ENCODE measurements at regions not wholly inside any gene's neighbourhood (a gene's known extent, or its start where the extent isn't known, plus 50 kb on each side); places are given as distances from the start of the nearest gene placed in this dataset.
"Not testable (repeated sequence)": the region's sequence is repeated elsewhere in the genome, so short reads cannot be mapped to it uniquely, and the experiment has no call there.

- H3K9me3 Mint-ChIP-seq (ENCODE audit: unreplicated experiment): no peaks in the 10 kb centered on the region
- no peak for DNase-seq
- CTCF ChIA-PET: no interaction called here
- H3K27ac Mint-ChIP-seq (ENCODE audit: unreplicated experiment): no peak overlapping the region
- Histone ChIP-seq H3K4me3 (ENCODE audit: low read depth, low read length) (no peak overlapping the region), H3K27me3 (replicated peaks; ENCODE audit: control insufficient read depth, insufficient read depth, low read length) (no peaks in the 10 kb centered on the region), H3K36me3 (ENCODE audit: control insufficient read depth, insufficient read depth, low read length) (no peaks in the 10 kb centered on the region), H3K9me3 (no peaks in the 10 kb centered on the region), H3K4me1 (no peaks in the 10 kb centered on the region)
- intact Hi-C loops (cut with micrococcal nuclease; ENCODE audit: unreplicated experiment): no loop called here
- no peaks in the 10 kb centered on the region for H3K36me3 Mint-ChIP-seq (ENCODE audit: insufficient read depth, unreplicated experiment)
- H3K4me1 Mint-ChIP-seq (ENCODE audit: low read depth, unreplicated experiment): no peaks in the 10 kb centered on the region
- H3K27me3 Mint-ChIP-seq (ENCODE audit: insufficient read depth, unreplicated experiment): no peaks in the 10 kb centered on the region
- no TSS peak for BruUV-seq (replicated peaks)
- H3K4me3 Mint-ChIP-seq (ENCODE audit: unreplicated experiment): no peak overlapping the region
- TF ChIP-seq CTCF (IDR thresholded peaks at IDR 0.05; ENCODE audit: insufficient read depth in 1 of 2, low read depth in 1 of 2, low read length in 1 of 2, severe bottlenecking in 1 of 2, unreplicated experiment in 1 of 2): no peak
- POLR2A ChIA-PET: no interaction called here
These were observed 61.9 kb downstream of the CRP start for GRCh38 chr1:159652506-159652905.

- TF ChIP-seq CTCF (IDR thresholded peaks at IDR 0.05; ENCODE audit: insufficient read depth in 1 of 2, low read depth in 1 of 2, low read length in 1 of 2, severe bottlenecking in 1 of 2, unreplicated experiment in 1 of 2): no peak
- H3K9me3 ChIP-seq: no peaks in the 10 kb centered on the region
- H3K36me3 ChIP-seq (ENCODE audit: control insufficient read depth, insufficient read depth, low read length): no peaks in the 10 kb centered on the region
- no peak overlapping the region for H3K4me3 ChIP-seq (ENCODE audit: low read depth, low read length)
- Mint-ChIP-seq H3K4me1 (ENCODE audit: low read depth, unreplicated experiment) (no peaks in the 10 kb centered on the region), H3K27me3 (ENCODE audit: insufficient read depth, unreplicated experiment) (no peaks in the 10 kb centered on the region), H3K4me3 (ENCODE audit: unreplicated experiment) (no peak overlapping the region), H3K27ac (ENCODE audit: unreplicated experiment) (no peak overlapping the region), H3K9me3 (ENCODE audit: unreplicated experiment) (no peaks in the 10 kb centered on the region), H3K36me3 (ENCODE audit: insufficient read depth, unreplicated experiment) (no peaks in the 10 kb centered on the region)
- intact Hi-C loops (cut with micrococcal nuclease; ENCODE audit: unreplicated experiment): no loop called here
- no TSS peak for BruUV-seq (replicated peaks)
- POLR2A ChIA-PET: no interaction called here
- CTCF ChIA-PET: no interaction called here
- H3K4me1 ChIP-seq: no peaks in the 10 kb centered on the region
- DNase-seq: no peak
- no peaks in the 10 kb centered on the region for H3K27me3 ChIP-seq (replicated peaks; ENCODE audit: control insufficient read depth, insufficient read depth, low read length)
These were observed 61.2 kb downstream of the CRP start for GRCh38 chr1:159653201-159653600.

GRCh38 chr1:159657477-159657876, 56.9 kb downstream of the CRP start:
- POLR2A ChIA-PET; H3K4me1 Mint-ChIP-seq (ENCODE audit: low read depth, unreplicated experiment); H3K9me3 Mint-ChIP-seq (ENCODE audit: unreplicated experiment); H3K4me3 ChIP-seq (ENCODE audit: low read depth, low read length); H3K4me3 Mint-ChIP-seq (ENCODE audit: unreplicated experiment); DNase-seq; H3K27ac Mint-ChIP-seq (ENCODE audit: unreplicated experiment); BruUV-seq (replicated peaks); H3K27me3 ChIP-seq (replicated peaks; ENCODE audit: control insufficient read depth, insufficient read depth, low read length); H3K27me3 Mint-ChIP-seq (ENCODE audit: insufficient read depth, unreplicated experiment); CTCF ChIA-PET; intact Hi-C loops (cut with micrococcal nuclease; ENCODE audit: unreplicated experiment); H3K9me3 ChIP-seq; H3K36me3 ChIP-seq (ENCODE audit: control insufficient read depth, insufficient read depth, low read length); H3K4me1 ChIP-seq; H3K36me3 Mint-ChIP-seq (ENCODE audit: insufficient read depth, unreplicated experiment): not testable (repeated sequence)

All from Caco-2 (cell line).